22Rv1 (cell line): ENCODE measurements at regions not wholly inside any gene's neighbourhood (a gene's known extent, or its start where the extent isn't known, plus 50 kb on each side); places are given as distances from the start of the nearest gene placed in this dataset.

Source experiments
- ZFX ChIP-seq: fragments of 450-650 bp; IDR thresholded peaks from 2 replicates; pipeline ENCODE4 v1.6.1; 2017; ENCODE audit warnings: antibody characterized with exemption, borderline replicate concordance
- TF ChIP-seq, protein P1 (sequence below): fragments of 450-650 bp; IDR thresholded peaks from 2 replicates; pipeline ENCODE4 v1.5.1; 2017; ENCODE audit warnings: mild to moderate bottlenecking

DNA sequence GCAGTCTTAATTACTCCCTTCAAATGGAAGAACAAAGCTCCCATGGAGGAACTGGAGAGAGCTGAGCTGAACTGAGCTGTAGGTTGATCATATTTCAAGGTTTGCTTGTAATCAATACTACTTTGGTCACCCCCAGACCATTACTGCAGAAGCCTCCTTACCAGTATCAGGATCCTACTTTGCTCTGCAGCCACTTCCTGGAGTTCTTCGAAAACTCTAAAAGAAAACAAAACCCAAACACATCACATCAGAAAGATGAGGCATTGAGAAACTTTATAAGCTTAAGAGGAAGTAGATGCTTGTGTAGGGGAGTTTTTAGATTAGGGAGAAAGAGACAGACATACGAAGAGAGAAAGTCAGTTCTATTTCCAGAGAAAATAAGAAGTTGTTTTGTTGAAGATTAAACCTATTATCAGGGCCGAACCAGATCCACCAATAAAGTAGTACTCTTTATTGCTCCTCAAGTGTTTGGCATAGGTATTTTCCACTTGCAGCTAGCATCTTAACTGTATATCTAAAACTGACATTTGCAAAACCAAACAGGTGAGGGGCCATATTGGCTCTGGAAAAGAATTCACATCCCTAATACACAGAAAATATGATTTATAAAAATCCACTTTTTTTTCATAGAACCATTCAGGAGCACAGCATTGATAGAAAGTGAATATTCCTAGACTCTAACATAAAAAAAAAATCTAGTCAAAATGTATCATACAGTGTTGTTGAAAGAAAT, 166.9 kb upstream of the KLF7 start:
- TF ChIP-seq, protein P1, sequence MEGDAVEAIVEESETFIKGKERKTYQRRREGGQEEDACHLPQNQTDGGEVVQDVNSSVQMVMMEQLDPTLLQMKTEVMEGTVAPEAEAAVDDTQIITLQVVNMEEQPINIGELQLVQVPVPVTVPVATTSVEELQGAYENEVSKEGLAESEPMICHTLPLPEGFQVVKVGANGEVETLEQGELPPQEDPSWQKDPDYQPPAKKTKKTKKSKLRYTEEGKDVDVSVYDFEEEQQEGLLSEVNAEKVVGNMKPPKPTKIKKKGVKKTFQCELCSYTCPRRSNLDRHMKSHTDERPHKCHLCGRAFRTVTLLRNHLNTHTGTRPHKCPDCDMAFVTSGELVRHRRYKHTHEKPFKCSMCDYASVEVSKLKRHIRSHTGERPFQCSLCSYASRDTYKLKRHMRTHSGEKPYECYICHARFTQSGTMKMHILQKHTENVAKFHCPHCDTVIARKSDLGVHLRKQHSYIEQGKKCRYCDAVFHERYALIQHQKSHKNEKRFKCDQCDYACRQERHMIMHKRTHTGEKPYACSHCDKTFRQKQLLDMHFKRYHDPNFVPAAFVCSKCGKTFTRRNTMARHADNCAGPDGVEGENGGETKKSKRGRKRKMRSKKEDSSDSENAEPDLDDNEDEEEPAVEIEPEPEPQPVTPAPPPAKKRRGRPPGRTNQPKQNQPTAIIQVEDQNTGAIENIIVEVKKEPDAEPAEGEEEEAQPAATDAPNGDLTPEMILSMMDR = no peak
- no peak for TF ChIP-seq ZFX
